ENCODE measurements at regions not wholly inside any gene's neighbourhood (a gene's known extent, or its start where the extent isn't known, plus 50 kb on each side); places are given as distances from the start of the nearest gene placed in this dataset.

GRCh38 chr11:8340296-8340695, 76.6 kb upstream of the LMO1 start:
- DNase-seq: no peak

GRCh38 chr11:8339592-8340022, 75.9 kb upstream of the LMO1 start:
- no peak for DNase-seq

DNA sequence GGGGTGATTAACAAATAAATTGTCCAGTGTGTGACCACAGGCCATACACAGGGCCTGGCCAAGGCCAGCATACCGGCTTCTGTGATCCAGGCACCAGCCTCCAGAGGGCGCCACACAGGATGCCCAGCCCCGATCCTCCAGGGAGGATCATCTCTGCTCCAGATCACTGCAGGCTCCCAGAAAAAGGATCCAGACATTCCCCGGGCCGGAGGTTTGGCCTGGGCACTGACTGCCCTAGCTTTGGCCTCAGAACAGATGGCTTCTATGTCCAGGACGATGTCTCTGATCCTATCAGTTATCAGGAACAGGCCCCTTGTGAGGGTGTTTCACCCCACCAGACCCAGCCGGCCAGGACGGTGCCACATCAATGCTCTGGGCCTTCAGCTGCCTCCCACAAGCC, 74.5 kb upstream of the LMO1 start:
- no peak for DNase-seq

- no peak for DNase-seq
Observed at GRCh38 chr11:8337130-8337795, 73.6 kb upstream of the LMO1 start.

DNA sequence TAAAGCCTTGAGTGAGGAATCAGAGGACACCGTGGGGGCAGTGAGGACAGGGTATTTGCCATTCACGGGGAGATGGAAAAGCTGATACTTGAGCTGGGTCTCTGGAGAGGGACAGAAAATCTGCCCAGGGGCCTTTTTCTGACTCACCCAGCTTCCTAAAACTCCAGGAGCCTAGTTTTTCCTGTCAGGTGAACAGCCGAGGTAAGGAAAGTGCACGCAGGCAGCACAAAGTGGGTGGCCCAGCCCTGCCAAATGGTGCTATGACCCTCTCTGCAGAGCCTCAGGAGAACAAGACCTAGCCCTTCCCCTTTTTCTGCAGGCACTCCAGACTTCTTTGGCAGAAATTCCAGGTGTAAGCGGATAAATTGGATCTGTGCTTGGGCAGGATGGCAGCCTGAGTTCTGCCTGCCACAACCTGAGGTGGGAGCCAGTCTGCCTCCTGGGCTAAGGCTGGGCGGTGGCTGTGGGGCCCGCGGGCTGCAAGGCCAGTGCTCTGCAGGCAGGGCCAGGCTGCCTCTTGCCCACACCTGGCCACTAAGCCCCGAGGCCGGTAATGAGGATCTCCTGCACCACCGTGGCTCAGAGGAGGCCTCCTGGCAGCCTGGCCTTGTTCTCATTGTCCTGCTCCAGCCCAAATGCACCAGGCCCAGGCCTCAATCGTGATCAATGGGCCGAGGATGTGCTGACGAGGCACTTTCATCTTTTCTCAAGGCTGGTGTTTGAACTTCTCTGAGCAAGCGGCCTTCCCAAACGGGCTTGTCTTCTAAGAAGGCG, 72.9 kb upstream of the LMO1 start:
- DNase-seq: no peak

DNA sequence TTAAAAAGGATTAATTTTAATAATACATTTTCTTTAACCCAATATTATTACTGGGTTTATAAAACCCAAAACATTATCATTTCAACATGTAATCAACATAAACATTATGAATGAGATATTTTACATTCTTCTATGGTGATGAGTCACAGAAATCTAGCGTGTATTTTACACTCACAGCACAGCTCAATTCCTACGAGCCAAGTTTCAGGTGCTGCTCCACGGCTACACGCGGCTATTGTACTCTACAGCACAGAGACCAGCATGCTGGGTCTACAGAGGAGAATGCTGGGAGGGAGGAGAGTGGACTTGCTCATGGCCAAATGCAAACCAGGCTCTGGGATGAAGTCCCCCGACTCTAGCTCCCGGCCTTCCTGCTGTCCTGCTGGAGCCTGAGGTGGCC, 72.0 kb upstream of the LMO1 start:
- DNase-seq: no peak

DNA sequence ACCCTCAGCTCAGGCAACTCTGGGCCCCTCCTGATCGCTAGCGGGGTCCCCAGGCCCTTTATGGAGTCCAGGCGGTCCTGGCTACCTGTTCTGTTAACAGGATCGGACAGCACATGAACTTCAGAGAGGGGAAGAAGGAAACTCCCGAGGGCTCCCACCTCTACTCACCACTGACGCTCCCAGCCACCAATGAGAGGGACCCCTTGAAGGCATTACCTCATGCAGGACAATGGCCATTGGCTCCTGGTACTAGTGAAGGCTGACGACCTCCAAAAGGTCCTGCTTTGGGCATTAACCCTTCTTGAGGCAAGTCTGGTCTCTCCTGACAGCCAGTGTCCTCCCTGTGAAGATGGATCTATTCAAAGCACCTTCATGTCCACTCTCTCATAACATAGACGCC, 71.5 kb upstream of the LMO1 start:
- no peak for DNase-seq

DNA sequence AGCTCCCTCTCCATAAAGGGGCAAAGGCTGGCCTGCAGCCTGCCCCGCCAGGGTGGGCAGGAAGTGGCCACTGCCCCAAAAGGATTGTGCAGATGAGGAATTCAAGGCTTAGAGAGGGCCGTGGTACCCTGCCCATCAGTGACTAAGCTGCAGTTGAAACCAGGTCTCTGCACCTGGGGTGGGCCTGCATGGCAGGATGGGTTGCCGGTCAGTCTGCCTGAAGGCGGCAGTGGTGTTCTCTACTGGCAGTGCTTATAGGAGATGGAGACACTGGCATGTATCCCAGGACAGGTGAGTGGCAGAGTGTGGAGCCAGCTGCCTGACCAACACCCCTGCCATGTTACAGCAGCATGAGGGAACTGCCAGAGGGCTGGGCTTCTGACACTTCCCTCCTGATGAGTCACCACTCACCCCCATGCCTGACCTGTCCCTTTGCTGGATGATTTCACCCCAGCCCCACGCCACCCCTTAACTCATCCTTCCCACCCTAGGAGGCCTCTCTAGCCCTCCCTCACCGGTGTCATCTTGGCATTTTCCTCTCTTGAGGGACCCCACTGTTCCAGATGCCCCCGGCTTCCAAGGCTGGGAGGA, 70.2 kb upstream of the LMO1 start:
- DNase-seq: no peak

DNA sequence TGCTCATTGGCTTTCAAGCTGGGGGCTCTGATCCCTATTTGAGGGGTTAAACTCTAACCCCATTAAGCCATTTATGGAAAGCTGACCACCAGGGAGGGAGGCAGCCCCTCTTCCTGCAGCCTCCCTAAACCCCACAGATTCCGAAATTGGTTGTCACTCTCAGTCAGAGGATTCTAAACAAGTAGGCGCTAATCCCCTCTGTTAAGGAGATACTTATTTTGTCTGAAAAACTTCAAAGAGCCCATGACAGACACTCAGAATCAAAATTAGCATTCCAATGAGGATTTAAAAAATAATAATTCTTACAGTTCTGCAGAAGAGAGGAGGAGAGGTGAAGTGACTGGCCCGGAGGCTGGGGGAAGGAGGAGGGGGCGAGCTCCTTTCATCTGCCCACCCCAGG, 69.7 kb upstream of the LMO1 start:
- DNase-seq: no peak

- no peak for DNase-seq
Observed at GRCh38 chr11:8332891-8333290, 69.2 kb upstream of the LMO1 start.

DNA sequence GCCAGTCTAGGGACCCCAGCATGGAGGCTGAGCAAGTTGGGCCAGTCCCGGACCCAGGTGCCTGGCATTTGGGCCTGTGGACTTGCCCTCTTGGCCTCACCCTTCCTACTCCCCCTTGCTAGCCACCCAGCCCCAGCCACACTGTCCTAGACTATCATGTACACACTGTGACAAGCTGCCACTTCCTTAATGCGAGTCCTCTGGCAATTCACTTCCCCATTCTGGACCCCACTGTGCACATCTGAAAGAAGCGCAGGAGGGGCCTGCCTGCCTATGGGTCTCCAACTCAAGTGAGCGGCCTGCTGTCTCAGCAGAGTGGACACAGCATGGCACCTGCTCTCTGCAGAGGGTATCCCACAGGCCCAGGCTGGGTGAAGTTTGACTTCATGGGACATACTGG, 68.5 kb upstream of the LMO1 start:
- no peak for DNase-seq

GRCh38 chr11:8331767-8332166, 68.1 kb upstream of the LMO1 start:
- no peak for DNase-seq

DNA sequence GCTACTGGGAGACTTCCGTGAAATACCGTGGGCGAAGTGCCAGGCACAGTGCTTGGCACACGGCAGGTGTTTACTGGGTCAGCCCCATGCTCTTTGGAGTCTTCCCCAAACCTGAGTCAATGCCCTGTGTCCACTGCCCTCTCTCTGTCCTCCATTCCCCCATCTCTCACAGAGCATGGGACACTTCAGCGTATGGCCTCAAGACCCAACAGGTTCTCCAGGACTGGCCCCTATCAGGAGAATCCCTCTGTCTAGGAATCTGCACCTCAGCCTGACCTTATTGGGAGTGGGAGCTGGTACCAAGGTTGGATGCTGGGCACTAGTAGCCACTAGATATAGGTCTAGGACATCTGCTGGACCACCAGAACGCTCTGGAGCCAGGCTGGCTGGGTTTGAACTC, 67.2 kb upstream of the LMO1 start:
- DNase-seq: no peak

DNA sequence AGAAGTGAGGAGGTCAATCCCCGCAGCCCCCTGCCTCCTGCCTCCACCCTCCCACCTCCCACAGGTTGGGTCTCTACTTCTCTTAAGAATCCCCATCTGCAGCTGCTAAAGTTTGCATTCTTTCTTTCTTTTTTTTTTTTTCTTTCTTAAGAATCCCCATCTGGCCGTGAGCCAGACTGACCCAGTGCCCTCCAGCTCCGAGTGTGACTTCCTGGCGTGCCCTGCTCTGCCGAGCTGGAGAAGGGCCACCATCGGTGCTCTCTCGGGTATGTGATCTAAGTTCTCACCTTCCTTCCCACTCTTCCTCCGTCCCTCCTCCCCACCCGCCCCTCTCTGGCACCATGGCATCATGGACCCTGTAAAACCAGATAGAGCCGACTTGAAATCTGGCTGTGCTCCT, 66.7 kb upstream of the LMO1 start:
- DNase-seq: no peak

DNA sequence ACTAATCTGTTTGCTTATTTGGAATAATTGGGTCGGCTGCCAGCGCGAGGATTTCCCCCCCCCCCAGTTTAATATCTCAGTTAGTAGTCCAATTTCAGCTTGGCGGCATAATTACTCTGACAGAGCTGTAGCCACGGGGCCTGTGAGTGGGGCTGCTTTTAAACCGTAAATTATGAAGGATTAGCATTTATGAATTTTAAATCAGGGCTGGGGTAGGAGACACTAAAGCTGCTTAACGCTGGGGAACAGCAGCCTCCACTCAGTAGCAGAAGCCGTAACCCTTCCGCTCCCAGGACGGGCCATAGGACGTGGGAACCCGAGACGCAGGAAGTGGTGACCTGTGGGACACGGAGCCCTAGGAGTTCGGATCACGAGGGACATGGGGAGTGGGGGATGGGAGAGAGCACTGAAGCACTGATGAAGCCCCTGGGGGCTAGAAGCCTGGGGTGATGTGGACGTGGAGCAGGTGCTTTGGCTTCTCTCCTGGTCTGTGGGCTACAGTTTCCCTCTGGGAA, 66.2 kb upstream of the LMO1 start:
- DNase-seq: no peak

GRCh38 chr11:8329336-8329735, 65.7 kb upstream of the LMO1 start:
- DNase-seq: no peak

GRCh38 chr11:8328848-8329330, 65.2 kb upstream of the LMO1 start:
- DNase-seq: peak in 1 of 2 experiments; percentile 68

- DNase-seq: no peak
Observed at GRCh38 chr11:8328231-8328794, 64.6 kb upstream of the LMO1 start.

- no peak for DNase-seq
Observed at GRCh38 chr11:8327761-8328192, 64.1 kb upstream of the LMO1 start.

- no peak for DNase-seq
Observed at GRCh38 chr11:8326337-8326736, 62.7 kb upstream of the LMO1 start.

DNA sequence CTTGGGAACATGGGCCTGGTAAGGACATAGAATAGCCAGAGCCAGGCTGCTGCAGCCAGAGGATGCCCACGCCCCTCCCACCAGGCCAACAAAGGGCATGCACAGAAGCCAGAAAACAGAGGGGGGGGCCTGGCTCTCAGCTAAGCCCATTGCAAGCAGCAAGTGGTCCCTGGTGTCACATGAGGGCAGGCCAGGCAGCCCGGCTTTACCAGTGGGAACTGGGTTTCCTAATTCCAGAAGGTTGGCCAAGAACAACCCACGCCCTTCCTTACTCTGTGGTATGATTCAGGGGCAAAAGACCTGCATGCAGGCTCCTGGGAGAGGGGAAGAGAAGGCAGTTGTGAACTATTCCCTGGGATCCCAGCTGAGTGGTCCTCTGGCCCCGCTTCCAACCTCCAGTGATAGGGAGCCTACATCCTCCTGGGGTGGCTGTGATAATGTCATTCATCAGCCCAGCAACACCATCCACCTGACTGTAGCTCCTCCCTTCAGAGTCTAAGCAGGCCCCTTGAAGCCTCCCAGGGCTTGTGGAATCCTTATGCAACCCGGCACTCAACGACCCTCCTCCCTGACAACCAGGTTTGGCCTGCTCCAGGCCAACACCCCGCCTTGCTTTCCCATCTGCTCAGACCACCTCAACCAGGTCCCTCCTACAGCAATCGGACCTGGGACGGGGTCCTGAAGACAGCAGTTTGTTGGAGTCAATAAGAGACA, 62.1 kb upstream of the LMO1 start:
- no peak for DNase-seq

DNA sequence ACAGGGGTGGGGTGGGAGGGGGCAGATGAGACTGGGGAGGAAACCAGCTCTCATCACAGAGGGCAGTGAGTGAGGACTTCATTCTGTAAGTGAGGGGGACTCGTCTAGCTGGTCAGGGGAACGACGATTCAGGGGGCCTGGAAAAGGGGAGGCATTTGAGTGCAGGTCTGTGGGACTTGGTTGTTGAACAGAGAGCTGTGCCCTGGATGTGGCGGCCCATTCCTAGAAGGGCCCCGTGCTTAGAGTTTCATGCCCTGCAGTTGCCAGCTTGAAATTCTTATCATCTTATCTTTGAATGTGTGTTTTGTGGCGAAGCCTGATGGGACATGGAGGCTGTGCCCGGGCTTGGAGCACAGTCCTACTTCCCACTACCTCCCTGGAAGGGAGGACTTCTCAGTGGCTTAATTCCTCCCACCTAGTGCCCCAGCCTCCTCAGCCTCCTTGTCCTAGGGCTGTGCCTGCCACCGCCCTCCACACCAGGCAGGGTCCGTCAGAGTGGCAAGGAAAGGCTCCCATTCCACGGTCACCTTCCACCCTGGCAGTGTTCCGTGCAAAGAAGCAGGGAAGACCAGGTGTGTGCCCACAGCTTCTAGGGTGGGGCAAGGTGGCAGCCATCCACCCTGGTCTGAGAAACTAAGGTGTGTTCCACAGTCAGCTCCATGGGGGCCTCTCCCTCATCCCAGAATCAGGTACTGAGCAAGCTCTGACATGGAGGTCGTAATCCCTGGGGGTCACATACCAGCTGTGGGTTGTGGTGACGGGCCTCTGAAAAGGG, 59.7 kb upstream of the LMO1 start:
- DNase-seq: no peak
